Globus pallidus (tissue), 1 donor: ENCODE measurements at regions not wholly inside any gene's neighbourhood (a gene's known extent, or its start where the extent isn't known, plus 50 kb on each side); places are given as distances from the start of the nearest gene placed in this dataset.

Source experiments
- DNase-seq: peaks from one replicate; pipeline ENCODE4 v3.0.0-alpha.2; 2015; ENCODE audit warnings: low spot score

DNA sequence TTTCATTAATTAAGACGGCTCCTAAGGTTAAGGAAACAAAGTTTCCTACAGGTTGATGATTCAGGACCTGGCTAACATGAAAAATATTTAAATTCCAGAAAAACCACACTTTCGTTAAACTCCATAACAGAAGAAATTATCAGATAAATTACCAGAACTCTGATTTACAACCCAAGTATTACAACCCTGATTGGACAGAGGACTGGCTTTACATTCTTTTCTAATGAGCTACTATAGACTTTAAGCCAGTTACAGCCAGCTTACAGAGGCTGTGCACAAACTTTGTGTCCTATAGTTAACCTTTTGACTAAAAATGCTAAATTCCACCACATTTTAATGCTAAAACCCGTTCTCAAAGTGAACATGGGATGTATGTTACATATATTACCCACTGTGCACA is 458.6 kb downstream of the KCNJ3 start:
- no peak for DNase-seq

DNA sequence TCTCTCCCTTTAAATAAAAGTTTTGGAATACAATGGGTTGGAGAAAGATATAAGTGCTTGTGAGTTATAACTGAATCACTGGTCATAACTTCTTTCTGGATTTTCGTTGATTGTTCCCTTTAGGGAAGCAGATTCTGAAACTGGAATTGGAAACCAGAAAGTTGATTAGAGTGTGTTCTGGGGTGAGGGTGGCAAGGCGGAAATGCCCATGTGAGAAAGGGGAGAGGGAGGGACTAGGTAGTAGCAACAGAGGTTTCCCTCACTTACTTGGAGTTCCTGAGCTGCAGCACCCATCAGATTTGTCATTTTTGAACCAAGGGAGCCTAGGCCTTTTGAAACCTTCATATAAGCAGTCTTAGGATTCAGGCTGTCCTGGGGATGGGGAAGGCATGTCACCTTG is 453.4 kb downstream of the KCNJ3 start:
- no peak for DNase-seq

DNA sequence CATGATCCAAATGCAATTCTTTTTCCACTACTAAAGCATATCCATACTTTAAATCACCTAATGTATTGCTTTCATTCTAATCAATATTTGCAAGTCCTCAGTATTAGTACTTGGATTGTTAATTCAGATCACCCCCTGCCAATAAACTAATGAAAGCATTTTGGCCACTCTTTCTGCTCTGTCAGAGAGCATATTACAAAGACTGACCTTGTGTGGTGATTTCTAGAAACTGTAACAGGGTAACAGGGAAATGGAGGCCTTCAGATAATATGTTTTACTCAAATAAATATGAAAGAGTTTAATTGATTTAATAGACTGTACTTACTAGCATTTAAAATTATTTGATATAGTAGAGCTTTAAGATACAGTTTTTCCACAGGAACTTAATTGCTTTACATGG is 453.0 kb downstream of the KCNJ3 start:
- DNase-seq: no peak

DNA sequence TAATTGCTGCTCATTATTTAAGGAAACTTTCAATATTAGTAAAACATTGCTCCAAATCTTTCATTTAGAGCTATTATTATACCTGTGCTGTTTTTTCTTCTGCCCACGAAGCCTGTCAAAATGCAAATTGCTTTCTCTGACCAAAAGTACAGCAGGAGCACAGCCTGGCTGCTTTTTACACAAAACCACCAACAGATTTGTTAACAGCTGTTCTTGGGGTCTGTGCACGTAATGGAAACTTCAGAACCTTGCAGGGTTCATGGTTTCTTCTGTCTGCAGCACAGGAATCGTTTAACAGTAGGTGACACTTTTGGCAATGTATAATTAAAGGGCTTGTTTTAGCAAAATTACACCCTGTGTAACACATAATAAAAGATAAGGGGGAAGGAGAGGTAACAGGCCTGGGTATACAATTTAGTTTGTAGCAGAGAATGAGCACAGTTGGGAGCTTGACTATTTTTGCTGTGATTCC is 447.3 kb downstream of the KCNJ3 start:
- DNase-seq: no peak

DNA sequence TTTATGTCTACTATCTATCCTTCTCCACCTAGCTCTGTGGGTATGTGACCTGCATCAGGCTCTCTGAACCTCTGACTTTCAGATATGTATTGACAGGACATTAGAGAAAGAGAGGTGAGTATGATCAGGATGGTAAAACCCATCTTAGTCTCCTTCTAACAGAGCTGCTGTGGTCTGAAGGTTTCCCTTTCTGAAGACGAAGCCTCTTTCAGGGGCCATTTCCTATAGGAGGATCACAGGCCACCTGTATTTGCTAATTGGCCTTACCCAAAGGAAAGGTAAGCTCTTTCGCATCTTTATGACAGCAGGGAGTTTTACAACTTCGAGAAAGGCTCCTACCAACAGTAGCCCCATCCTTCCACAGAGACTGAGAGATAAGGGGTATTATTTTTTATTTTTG is 442.9 kb downstream of the KCNJ3 start:
- DNase-seq: no peak

DNA sequence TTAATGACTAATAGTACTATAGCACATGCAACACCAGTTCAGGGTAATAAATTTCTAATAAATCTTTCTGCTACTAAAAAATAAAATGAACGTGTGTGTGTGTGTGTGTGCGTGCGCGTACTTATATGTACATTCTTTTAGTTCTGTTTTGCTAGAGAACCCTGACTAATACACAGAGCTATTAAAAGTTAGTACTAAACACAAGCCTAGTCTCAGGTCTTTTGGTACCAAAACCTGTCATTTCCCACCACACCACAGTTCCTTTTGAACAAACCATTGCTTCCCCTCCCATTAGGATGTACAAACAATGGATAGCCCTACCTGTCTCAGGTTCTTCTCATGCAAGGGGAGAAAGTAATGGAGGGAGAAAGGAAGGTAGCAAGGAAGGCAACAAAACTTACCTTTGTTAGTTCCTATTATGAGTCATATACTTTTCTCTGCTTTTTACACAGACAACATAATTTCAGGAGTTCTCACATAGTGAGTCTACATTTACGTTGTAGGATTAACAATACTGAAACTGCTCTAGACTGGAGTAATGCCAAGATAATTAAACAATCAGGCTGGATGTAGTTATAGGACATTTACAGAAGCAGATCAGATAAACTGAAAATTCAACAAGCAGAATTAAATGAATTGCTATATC is 427.2 kb downstream of the KCNJ3 start:
- no peak for DNase-seq

DNA sequence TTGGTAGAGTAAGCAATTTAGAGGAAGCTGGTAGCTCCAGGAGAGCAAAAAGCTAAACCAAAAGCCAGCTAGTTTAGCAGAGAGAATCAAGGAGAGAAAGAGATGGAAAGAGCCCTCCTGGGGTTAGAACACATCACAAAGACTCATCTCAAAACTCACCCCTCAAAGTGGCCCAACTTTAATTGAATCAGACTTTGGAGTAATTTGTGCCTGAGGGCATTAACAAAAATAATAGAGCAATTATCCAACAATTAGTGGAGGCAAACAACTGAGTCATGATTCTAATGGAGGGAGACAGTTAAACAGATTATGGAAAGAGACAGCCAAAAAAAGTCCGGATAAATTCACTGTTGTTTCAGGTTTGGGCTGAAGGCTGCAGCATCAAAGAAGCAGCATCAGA is 417.4 kb downstream of the KCNJ3 start:
- DNase-seq: no peak

DNA sequence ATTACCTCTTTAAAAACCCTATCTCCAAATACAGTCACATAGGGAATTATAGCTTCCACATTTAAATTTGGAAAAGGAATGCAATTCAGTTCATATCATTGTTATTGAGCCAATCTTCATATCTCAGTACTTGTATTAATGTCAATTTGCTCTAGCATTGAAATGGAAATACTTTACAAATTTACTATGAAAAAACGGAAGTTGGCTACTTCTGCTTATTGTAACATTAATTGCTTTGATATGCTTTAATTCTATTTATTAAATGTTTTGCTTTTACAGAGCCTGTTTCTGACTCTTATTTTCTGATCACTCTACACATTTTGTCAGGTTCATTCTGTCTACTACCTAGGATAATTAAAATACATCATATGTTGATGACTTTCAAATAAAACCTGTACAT is 412.6 kb downstream of the KCNJ3 start:
- no peak for DNase-seq

DNA sequence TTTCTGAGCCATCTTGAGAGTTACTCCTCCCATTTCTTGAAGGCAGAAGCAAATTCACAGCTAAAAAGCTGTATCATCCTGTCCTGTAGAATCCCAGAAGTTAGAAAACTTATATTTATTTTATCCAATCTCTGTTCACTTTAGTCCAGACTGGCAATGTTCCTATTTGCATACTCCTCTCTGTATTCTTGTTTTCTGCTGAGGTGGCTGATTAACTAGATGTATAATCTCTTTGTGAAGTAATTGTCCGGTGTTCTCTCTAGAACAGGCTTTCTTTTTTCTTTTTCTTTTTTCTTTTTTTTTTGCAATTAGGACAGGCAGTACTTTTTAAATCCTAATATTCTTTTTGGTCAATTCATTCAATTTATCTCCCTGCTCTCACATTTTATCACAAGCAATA is 411.0 kb downstream of the KCNJ3 start:
- DNase-seq: no peak

DNA sequence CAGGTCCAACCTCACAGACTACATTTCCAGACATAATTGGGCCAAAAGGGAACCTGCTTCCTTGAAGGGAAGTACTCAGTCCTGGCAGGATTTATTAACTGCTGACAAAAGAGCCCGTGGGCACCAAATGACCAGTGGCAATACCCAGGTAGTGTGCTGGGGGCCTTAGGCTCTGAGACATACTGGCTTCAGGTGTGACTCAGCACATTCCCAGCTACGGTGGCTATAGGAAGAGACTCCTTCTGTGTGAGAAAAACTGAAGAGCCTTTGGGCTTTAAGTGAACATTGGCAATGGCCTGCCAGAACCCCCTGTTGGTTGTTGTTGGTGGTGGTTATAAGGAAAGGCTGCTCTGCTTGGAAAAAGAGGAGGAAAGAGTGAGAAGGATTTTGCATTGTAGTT is 401.8 kb downstream of the KCNJ3 start:
- no peak for DNase-seq

DNA sequence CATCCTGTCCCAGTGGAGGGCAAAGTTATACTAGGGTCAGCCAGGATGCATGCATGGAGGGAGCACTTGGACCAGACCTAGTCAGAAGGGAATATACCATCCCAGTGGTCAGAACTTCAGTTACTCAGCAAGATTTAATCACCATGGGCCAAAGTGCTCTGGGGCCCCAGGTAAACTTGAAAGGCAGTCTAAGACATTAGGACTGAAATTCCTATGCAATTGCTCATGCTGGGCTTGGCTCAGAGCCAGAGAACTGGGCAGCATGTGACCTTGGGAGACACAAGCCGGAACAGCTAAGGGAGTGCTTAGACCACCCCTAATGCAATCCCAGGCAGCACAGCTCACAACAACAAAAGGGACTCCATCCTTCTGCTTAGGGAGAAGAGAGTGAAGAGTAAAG is 401.3 kb downstream of the KCNJ3 start:
- DNase-seq: no peak

DNA sequence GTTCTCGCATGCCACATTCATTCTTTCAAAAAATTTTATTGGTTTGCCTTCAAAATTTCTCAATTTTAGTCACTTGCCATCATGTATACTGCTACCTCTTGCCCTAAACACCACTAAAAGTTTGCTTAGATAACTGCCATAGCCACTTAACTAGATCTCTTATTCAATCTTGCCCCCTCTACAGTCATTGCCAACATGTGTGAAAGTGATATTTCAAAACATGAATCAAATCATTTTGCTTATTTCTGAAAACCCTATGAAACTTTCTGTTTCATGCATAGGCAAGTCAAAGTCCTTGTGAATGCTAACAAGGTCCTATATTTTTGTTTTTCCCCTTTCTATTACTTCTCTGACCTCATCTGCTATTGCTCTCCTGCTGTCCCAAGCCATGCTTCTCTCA is 397.1 kb downstream of the KCNJ3 start:
- DNase-seq: no peak

DNA sequence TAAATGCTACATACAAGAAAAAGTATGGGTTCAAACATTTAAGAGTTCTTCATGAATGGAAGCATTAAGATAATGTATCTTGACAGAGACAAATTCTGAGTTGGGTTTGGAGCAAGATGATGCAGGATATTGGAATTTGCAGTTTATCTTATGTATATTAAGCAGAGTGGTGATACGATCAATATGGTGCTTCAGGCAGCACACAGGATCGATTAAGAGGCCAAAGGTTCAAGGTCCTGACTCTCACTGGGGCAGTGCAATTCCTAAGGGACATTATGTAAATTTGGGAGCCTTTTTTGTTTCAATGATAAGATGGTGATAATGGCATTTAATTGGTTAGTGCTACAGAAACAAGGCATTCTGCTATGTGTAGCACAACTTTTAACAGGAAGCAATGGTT is 381.9 kb downstream of the KCNJ3 start:
- no peak for DNase-seq

DNA sequence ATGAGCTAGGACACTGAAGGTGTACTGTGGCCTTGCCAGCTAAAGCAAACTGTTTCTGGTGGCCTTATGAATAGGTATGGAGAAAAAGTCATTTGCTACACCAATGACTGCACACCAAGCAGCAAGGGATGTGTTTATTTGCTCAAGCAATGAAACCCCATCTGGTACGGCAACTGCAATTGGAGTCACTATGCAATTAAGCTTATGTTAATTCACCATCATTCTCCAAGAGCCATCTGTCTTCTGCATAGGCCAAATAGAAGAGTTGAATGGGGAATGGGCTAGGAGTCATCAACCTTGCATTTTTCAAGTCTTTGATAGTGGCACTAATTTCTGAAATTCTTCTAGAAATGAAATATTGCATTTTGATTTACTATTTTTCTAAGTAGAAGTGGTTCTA is 372.0 kb downstream of the KCNJ3 start:
- DNase-seq: no peak

DNA sequence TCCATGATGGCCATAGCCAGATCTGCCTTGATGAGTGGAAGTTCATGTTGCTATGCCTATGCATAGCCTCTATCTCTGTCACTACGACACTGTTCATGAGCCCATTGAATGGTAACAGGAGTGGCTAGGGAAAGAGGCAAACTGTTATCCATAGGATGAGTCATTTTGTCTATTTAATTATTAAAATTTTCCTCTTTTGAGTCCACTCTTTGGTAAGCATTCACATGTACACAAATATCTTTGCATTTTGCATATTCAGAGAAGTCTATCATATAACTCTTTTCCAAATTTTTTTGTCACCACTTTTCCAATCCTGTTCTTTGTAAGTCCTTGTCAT is 364.4 kb downstream of the KCNJ3 start:
- DNase-seq: no peak

DNA sequence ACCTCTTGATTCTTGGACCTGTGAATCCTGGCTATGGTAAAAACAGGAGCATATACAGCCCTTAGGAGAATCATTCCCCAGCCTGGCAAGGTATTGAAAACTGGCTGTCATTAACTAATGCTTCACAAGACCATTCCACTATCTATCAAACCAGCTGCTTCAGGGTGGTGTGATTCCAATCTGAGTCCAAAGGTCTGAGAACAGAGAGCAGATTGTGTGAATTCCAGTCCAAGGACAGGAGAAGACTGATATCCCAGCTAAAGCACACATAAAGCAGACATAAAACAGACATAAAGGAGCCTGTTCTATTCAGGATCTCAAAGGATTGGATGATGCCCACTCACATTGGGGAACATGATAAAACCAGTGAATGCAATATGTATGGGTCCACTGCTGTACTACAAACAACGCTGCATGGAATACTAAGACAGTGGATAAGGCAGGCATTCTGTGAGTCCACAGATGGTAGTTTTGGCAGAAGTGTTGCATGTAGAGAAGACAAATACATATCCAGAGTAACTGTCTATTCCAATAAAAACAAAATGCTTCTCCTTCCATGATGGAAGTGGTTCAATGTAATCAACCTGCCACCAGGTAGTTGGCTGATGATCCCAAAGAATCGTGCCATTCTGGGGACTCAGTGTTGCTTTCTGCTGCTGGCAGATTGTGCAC is 363.9 kb downstream of the KCNJ3 start:
- no peak for DNase-seq

DNA sequence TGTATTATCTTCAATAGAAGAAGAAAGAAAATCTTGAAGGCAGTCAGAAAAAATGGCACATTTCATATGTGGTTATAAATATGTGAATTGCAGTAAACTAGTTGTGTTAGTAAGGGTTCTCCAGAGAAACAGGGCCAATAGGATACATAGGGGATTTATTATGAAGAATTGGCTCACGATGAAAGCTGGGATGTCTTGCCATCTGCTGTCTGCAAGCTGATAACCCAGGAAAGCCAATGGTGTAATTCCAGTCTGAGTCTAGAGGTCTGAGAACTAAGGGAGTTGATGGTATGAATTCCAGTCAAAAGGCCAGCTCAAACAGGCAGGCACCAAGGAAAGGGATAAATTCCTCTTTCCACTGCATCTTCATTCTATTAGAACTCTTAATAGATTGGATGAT is 362.4 kb downstream of the KCNJ3 start:
- DNase-seq: no peak

DNA sequence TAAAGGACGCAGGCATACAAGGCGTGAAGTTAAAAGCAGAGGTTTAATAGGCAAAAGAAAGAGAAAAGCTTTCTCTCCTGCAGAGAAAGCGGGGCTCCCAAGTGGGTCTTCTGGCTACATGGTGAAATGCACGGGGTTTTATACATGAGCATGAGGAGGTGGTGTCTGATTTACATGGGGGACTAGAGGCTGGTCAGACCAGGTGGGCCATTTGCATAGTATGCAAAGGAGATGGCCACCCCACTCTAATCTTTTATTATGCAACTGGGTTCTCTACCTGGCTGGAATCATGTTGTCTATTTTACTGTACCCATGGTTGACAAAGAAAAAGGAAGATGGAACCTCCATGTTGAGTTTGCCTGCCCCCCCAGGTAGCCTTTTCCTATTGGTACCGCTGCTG is 356.2 kb downstream of the KCNJ3 start:
- DNase-seq: no peak

DNA sequence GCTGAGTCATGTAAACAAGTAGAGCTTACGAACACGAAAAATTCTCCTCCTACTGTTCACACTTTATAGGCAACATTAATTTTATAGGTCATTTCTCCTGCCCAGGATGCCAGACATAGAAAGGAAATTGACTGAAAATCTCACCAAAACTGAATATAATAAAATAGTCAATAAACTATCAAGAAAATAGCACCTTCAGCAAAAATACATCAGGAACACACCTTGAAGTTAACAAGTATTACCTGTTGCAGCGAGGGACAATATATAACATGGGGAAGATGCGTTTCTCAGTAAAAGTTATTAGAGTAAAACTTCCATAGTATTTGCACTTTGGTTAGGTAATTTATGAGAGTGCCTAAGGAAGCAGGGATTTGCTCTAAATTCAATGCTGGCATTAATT is 344.6 kb downstream of the KCNJ3 start:
- no peak for DNase-seq

DNA sequence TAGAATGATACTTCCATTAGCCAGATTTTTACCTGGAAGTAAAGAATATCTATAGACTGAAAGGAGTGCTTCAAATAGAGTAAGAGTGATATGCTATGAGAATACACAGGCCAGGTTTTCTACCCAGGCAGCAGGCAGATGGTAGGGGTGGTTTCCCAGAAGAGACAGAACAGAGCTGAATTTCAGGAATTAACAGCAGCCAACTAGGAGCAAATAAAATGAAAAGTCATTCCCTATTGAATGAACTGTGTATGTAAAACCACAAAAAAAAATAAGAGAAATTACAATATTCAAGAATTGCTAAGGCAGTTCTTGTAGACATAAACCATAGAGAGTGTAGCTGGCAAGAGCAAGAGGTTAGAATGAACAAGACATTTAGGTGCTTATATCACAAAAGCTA is 336.8 kb downstream of the KCNJ3 start:
- DNase-seq: no peak

DNA sequence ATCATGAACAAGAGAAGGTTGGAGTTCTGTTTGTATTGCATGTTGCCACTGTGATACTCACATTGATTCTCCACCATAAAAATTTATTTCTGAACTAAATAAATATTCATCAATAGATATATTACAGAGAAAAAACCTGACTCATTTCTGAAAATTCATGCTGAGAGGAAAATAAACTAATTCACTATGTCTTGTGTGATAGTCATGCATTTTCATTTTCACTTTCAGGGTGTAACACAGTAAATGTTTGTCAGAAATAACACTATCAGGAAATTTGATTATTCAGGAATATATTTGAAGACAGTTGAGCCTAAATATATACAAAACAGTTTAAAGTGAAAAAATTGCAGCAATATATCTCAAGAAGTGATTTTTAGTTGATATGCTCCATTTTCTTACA is 335.2 kb downstream of the KCNJ3 start:
- no peak for DNase-seq

DNA sequence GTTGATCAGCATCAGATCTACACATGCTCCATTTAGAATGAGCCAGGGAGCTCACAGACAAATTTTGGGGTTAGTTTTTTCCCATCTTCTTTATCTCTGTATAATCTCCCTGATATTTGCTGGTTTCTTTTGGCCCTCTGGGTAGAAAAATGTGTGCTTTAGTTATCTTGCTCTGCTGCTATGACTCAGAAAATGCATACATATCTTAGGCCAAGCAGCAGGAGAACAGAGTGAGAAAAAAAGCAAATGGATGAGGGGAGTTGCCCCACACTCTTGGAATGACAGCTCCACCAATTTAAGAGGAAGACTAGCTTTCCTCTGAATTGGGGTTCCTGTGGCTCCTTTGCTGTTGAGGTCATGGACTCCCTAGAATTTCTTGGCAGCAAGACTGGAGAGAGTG is 331.8 kb downstream of the KCNJ3 start:
- no peak for DNase-seq

DNA sequence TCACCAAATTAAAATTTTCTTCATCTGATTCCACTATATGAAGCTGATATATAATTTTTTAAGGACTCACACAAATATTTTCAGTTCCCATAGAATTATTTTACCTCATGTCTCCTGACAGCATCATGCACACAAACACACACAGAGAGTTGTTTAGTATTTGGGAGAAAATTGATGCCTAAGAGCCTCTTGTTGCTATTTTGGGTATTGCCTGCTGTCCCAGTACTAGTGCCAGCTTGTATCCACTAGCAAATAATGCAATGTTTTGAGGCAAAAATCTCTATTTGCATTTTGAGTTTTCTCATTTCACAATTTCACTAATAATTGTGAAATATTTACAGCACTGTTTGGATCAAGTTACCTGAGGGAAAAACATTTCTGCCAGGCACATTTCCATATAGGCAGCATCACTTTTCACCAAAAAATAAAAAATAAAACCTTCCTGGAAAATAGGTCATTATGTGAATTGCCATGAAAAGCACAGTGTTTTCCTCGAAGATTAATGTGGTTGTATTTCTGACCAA is 328.2 kb downstream of the KCNJ3 start:
- DNase-seq: no peak

DNA sequence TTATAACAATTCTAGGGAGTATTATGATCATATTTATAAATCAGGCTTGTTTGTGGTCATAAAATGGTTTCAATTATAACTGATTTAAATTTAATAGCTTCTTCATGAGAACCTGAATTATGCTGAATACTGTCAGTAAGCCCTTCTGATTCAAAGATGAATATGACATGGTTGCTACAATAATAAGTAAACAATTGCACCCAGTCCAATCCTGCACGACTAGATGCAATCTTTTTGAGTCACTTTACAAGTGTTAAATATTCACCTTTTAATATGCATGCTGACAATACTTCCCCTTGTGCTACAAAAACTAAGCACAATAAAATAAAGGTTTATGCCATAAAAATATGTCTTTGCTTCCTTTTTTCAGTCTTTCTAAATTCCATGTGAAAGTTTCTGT is 325.2 kb downstream of the KCNJ3 start:
- no peak for DNase-seq
